GM18907 (cell line): ENCODE measurements at regions not wholly inside any gene's neighbourhood (a gene's known extent, or its start where the extent isn't known, plus 50 kb on each side); places are given as distances from the start of the nearest gene placed in this dataset.
"Not testable (repeated sequence)": the region's sequence is repeated elsewhere in the genome, so short reads cannot be mapped to it uniquely, and the experiment has no call there.

Source experiments
- ATAC-seq: cut with Tn5 transposase; IDR thresholded peaks from one replicate; pipeline ENCODE4 v1.9.1; 2021; ENCODE audit warnings: mild to moderate bottlenecking, moderate library complexity; ENCODE audit not compliant: unreplicated experiment

DNA sequence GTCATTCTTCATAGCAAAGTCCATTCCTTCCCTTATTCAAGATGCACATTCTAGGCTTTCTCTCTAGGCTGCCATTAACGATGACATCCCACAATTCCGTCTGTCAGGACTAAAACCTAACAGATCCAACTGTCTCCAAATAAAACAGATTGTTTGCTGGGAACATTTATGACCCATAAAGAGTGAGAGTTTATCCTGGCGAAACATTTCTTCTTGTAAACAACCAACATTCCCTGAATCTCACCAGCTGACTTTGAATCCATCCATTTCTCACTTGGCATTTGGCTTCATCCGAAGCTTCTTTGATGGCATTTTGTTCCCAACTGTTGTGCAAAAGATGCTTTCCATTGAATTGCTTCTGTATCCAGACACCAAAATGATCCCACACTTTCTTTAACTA, 93.1 kb downstream of the OLIG3 start:
- ATAC-seq: no peak

DNA sequence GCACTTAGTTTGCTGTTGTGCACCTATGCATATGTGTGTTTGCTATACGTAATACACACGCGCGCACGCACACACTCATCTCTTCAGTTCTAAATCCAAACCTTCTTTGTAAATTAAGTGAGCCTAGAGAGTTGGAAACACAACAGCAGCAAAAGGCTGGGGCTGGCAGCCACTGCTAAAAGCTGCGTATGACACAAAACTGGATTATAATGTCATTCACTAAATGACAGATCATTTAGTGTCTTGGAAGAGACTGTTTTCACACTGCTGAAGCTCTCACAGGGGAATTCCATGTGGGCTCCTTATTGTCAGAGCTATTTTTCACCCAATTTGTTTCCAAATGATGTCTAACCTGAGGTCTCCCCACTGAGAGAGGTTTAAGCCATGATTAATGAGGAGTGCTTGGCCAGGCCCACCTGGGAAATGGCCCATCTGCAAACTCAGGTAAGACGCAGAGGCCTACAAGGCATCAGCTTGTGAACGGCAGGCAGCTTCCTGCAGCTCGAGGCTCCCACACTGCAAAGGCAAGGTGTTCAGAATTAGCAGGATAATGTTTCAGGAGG, 94.2 kb downstream of the OLIG3 start:
- ATAC-seq: no peak

DNA sequence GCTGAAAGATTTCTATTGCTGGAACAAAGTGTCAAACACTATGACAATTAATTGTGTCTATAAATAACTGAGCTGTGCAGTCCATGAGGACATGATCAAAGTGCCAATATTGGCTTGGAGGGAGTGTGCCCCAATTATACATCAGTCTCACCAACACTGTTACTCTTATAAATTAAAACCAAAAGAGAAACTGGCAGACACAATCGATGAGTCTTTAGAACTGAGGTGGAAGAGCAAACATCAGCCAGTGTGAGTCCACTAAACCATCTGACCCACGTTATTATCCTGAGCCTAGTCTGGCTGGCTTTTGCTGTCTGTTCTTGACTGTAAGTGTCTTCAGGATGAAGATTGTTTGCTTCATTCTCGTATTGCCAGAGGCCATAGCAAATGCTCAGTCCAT, 98.9 kb downstream of the OLIG3 start:
- ATAC-seq: no peak

DNA sequence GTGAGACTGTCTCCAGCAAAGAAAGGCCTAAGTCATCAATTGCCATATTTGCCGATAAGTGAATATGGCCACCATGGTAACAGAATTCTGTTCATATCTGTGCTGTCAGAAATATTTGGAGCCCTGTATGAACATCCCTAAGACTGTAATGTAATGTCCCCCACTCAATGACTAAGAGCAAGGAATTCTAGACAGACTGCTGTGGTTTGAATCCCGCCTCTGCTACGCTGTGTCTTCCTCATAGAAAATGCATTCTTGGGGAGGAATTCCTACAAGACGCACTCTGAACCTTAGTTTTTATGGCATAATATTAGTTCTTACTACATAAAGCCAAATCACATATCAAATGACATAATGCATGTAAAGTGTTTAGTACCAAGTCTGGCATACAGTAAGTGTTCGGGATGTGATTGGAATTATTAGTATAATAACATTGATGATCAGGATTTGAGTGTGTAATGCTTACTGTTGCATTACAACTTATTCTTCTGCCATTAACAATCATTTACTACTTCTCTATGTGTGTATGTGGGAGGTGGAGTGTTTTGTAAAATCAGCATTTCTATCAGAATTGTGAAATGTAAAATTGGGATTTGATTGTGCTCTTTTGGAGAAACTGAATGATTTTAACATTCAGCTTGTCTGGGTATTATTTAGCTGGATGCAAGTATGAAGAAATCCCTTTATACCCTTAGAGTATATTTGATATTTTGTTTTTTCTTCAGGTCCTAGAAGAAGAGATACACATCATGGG, 103.0 kb downstream of the OLIG3 start:
- no peak for ATAC-seq

DNA sequence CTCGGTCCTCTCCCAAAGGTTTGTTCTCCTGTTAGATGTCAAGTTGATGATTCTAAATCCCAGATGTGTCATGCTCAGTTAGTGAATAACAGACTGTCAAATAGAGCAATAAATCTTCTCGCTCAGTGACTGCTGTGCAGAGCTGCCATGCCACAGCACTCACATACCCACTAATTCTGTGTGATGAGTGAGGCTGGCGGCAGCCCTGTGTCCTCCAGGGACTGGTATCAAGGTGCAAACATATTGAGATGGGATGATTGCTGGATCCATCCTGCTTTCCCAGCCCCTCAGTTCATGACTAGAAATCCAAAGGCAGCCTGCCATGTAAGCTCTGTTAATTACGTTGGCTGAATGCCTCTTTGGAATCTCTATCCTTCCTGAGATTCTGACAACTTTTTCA, 103.9 kb downstream of the OLIG3 start:
- ATAC-seq: no peak

DNA sequence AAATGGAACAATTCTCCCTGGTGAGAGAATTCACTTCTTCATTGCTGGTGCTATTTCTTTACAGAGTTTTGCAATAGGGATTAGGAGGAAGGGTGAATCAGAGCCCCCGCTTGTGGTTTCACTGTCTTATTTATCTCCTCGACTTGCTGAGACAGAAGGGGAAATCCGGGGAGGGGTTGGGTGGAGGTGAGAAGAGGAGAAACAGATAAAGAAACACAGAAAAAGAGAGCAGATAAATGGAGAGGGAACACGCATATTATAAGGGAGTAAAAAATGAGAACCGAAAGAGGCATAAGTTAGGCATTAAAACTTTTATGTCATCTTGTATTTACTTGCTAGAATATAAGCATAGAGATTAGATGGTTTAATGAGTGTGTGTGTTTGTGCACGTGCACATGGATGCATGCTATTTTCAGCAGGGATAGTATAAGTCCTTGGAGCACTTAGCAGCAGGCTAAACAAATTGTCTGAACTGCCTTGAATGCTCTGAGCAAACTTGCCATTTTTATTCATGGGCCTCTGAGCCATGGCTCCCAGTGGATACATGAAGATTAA, 105.0 kb downstream of the OLIG3 start:
- ATAC-seq: peak; percentile 82

DNA sequence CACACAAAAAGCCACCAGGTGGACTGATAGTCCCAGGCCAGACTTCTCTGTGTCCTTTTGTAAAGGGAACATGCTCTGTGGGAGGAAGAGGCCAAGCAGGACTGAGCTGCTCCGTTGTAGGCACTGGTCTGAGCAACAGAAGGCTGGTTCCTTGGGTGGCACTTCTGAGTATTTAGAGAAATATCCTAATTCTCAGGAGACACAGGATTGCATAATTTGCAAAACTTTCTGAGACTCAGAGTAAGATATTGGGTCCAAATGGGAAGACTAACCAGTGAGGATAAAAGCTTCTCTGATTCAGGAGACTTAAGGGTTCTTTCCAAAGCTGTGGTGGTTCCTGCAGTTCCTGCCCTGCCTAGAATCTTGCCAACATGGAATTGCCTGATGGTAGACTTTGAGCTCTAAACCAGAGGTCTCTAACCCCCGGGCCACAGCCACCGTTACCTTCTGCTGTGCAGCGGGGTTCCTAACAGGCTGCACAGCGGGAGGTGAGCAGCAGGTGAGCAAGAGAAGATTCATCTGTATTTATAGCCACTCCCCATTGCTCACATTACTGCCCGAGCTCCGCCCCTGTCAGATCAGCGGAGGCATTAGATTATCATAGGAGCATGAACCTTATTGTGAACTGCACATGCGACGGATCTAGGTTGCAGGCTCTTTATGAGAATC, 107.0 kb downstream of the OLIG3 start:
- no peak for ATAC-seq

DNA sequence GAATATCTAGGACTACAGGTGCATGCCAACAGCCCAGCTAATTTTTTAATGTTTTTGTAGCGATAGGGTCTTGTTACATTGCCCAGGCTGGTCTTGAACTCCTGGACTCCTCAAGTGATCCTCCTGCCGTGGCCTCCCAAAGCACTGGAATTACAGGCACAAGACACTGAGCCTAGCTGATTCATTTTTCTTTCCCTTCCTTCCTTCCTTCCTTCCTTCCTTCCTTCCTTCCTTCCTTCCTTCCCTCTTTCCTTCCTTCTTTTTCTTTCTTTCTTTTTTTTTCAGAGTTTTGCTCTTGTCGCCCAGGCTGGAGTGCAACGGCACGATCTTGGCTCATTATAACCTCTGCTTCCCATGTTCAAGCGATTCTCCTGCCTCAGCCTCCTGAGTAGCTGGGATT, 110.9 kb downstream of the OLIG3 start:
- not testable (repeated sequence) for ATAC-seq

DNA sequence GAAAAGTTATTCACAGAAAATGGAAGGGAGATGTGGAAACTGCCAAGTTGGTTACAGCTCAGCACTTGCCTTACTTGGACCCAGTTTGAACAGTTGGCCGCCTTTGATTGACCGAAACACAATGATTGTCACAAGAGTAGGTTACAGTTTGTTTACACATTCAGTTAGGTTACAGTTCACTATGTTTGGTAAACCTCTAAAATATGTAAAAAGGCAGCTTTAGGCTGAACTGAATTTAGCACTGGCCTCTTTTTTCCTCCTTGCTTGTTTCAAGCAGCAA, 116.2 kb downstream of the OLIG3 start:
- no peak for ATAC-seq

DNA sequence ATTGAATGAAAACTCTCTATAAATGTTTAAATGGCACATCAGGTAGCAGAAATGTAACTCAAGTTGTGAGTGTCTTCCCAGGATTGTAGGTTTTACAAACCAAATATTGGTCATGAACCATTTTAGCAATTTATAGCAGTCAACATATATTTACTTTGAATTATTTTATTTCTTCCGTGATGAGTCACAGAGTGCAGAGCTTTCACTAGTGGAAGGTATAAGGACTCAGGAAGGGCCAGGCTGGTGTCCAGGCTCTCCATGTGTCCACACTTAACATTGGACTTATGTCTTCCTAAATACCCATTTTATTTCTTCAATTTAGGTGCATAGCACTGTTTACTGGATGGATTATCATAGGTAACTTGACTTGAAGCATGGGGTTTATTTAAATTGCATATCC, 120.9 kb downstream of the OLIG3 start:
- no peak for ATAC-seq

DNA sequence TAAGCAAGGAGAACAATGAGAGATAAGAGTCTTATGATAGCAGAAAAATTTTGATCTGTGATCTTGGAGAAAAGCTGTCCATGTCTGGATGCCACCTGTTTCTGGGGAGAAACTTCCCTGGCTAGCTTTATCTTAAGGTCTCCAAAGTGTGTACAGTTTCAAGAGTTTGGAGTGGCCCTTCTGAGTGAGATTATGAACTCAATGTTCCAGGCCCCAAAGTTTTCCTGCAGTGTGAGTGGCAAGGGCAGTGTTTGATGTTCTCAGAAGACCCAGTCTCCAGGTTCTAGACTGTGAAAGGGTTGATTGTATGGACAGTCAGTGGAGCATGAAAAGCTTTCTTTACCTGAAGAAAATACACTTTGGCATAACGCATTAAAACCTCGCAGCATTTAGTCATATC, 121.7 kb downstream of the OLIG3 start:
- ATAC-seq: no peak

DNA sequence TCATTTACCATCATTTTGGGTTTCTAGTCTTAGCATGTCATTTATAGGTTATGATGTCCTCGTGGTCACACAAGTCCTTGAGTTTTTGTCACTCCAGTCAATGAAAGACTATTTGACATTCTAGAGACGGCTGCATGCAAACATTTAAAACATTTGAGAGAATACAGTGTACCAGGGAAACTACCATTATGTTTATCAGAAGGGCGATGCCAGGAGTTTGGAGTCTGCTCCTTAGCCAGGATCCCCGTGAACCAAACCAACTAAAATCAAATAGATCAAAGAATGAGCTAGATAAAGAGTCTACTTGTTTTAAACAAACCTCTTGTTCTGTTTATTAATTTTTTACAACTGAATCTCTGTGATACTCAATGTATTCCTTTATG, 122.6 kb downstream of the OLIG3 start:
- ATAC-seq: no peak

DNA sequence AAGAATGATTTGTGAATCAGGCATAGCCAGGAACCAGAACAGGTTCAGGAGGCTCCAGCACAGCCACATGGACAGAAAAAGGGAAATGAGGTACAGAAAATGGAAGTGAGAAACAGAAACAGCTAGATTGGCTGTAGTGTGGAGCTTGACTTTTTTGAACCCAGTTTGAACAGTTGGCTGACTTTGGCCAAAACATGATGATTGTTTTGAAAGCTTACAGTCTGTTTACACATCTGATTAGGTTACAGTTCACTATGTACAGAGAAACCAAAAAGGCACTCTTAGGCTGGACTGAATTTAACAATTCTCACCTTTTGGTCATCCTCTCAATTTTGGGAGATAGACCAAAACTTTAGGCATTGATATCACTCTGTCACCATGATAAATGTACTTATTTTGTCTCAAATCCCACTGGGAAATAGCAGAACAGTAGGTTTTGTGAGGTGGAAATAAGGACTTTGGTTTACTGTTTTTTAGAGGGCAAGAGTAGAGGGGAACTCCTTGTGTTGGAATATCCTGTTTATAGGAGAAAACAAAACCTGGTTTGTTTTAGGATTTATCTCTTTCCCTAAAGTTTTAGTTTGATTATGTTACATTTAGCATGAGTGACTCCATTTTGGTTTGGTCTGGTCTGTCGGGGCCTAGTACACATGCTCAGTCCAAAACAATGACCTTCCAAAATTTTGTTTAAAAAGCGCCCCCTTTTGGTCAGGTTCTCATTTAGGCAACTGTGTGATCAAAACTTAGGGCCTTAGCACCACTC, 123.1 kb downstream of the OLIG3 start:
- peak; percentile 79 for ATAC-seq

DNA sequence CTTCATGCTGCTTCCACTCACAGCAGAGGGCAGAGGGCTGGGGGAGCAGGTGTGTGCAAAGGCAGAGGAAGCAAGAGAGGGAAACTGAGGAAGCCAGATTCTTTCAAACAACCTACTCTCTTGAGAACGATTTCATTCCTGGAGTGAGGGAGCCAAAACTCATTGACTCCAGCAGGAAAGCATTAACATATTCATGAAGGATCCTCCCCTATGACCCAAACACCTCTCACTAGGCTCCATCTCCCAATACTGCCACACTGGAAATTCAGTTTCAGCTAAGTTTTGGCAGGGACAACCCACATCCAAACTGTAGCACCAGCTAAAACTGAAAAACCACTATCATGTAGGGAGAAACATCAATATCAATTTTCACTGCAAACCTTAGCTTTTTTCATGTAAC, 125.1 kb downstream of the OLIG3 start:
- no peak for ATAC-seq

DNA sequence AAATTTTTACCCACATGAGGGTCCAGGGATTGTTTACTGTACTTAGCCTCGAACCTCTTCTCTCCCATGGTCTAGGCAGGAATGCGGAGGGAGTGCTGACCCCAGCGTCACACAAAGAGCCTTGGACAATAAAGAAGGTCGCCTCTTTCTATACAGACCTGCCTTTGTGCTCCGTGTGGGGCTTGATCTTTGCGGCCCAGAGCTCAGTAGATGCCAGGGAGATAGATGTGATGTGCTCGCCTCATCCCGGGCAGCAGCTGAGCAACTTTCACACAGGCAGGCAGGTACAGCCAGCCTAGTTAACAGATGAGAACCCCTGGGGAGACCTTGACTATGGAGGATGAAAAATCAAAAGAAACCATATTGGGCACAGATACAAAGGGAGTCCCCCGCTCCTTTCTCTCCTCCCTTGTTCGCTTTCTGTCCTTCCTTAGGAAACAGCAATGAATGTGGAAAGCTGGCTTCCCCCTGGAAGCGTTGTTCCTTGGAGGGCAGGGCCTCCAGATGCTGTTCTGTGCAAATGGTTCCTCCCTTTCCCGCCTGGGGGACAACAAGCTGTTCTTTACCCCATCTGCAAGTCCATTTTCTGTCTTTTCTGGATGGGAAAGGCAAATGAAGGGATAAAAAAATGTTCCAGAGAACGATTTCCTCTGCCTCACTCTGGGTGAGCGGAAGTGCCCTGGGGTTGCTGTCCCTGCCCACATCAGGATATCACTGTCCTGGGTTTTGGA, 128.3 kb downstream of the OLIG3 start:
- no peak for ATAC-seq

DNA sequence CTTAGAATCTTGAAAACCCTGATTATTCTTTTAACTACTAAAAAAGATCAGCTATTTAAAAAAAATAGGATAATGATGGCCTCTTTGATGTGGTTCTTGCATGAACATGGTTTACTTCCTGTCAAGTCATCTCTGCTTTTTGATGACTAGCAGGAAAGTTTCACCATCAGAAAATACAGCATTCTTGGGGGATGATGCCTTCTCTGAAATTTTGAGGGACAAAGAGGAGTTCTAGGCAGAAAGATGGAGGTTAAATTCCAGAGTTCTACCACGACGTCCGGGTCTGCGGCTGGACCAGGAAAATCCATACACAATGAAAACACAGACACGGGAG, 130.4 kb downstream of the OLIG3 start:
- no peak for ATAC-seq

DNA sequence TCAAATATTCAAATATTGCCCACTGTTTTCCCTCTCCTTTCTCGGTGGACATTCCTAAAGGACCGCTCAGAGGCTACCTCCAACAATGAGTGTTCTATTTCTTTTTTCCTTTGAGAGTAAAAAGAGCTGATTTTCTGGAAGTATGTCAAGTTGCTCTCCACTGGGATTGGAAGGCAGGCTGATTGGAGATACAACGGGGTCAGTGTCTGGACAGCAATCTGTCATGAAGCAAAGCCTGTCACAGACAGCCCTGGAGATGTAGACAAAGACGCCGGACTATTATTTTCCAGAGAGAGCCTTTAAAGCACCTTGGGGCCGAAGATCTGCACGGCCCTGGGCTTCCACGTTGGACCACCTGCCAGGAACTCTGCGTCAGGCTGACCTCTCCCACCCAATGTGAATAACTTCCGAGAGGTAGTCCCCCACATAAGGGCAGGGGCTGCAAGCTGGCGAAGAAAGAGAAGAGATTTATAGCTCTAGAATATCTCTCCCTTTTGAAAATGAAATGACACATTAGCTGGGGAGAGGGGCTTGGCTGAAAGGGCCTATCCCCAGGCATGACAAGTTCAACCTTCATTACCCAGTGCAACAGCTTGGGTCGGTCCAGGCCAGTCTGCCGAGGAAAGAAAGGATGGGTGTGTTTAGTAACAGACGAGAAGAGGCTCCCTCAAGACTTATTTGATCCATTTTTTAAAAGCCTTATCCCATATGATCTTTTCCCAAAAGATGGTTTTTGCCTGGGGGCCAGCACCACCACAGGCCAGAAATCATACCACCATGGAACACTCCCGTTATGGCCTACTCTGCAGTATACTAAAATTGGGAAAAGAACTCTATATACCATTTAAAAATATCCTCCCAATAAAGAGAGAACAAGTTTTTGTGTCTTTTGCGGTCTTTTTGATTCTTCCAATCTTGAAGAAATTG, 131.1 kb downstream of the OLIG3 start:
- ATAC-seq: no peak

DNA sequence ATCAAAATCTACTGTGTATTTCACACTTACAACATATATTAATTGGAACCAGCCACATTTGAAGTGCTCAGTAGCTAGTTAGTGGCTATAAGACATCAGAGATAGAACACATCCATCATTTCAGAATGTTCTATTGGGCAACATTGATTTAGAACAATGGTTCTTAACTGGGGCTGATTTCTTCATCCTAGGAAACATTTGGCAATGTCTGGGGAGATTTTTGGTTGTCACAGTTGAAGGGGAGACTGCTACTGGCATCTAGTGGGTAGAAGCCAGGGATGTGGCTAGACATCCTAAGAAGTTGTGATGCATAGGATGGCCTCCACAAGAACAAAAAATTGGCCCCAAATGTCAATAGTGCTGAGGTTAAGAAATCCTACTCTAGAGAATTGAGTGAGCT, 132.5 kb downstream of the OLIG3 start:
- no peak for ATAC-seq

DNA sequence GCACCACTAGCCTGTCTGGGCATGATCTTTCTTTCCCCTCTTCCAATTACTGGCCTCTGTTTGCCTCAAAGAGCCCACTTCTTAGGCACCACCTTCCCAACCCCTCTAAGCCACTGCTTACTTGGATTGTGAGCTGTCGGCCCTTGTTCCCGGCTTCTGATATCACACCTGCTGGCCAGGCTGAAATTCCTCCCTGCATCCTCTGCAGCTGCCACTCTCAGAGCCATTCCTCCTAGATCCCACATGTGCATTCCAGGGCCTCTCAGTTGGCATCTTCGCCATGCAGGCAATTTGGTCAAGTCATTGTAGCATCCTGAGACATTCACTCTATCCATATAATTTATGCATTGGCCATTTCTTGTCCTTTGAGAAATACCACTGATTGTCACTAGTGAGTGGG, 135.9 kb downstream of the OLIG3 start:
- ATAC-seq: no peak

DNA sequence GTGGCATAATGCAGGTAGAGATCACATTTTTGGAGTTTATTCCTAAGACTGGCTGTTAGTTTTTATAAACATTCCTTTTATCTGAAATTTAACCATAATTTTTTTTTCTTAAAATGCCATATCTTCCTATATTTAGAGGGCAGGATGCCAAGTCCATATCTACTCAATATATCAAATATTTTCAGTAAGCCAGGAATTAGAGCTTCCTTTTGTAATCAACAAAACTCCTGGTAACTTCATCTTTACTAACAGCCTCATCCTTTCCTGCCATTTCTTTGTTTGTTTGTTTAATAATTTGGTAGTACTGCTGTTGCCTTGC, 136.3 kb downstream of the OLIG3 start:
- ATAC-seq: no peak
